ENCODE measurements at regions not wholly inside any gene's neighbourhood (a gene's known extent, or its start where the extent isn't known, plus 50 kb on each side); places are given as distances from the start of the nearest gene placed in this dataset.

DNA sequence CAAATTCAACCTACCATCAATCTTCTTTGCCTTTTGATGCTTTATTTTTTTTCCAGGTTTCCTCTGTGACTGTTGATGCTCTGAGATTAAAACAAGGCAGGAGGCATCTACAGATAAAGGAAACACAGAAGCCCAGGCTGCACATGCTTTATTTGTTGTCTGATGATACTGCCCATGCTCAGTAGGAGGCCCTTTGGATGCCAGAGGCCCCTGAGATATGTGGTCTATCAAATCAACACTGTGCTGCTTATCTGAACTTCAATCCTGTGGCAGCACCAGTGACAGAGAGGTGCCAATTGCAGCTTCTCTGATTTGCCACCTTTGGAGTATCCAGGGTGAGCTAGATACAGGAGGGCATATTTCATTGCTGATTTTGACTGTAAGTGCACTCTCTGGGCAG lies 571.3 kb upstream of the TBX3 start:
- Mint-ChIP-seq H3K4me3 (no peak overlapping the region), H3K27ac (no peak overlapping the region), H3K27me3 (ENCODE audit: low read depth) (no peaks in the 10 kb centered on the region), H3K4me1 (ENCODE audit: low read depth) (no peaks in the 10 kb centered on the region), H3K36me3 (ENCODE audit: insufficient read depth in 2 of 2) (no peaks in the 10 kb centered on the region), H3K9me3 (peaks cover 4 to 8% of the 10 kb centered on the region in 2 donors)
- no peak for DNase-seq
- ATAC-seq (replicated peaks in 1 of 2) = no peak

DNA sequence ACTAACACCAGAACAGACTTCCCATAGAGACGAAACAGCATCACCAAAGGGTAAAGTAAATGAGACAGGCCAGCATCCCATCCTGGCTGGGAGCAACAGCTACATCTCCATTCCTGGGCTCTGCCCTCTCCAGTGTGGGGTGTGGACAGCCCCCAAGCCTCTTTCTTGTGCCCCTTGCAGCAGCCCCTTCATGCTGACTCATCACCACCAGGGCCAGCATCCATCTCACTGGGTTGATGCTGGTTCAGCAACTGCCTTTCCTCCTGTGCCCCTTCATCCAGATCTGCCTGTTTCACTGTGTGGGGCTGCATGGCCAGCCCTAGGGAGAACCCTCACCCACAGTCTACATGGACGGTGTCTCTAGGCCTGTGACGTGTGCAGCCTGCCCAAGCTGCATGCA lies 569.1 kb upstream of the TBX3 start:
- peaks cover 4 to 8% of the 10 kb centered on the region in 2 donors for H3K9me3 Mint-ChIP-seq
- no peak overlapping the region for H3K27ac Mint-ChIP-seq
- H3K27me3 Mint-ChIP-seq (ENCODE audit: low read depth) = no peaks in the 10 kb centered on the region

GRCh38 chr12:115251727-115252126 lies 567.8 kb upstream of the TBX3 start:
- no peak for ATAC-seq (replicated peaks in 1 of 2)
- Mint-ChIP-seq H3K36me3 (ENCODE audit: insufficient read depth in 2 of 2) (no peaks in the 10 kb centered on the region), H3K4me3 (no peak overlapping the region), H3K9me3 (peaks cover 4 to 6% of the 10 kb centered on the region in 2 donors), H3K4me1 (ENCODE audit: low read depth) (no peaks in the 10 kb centered on the region), H3K27ac (no peak overlapping the region), H3K27me3 (ENCODE audit: low read depth) (no peaks in the 10 kb centered on the region)
- no peak for DNase-seq

More for the DNA sequence above, 569.1 kb upstream of the TBX3 start:
- no peaks in the 10 kb centered on the region for H3K4me1 Mint-ChIP-seq (ENCODE audit: low read depth)
- no peak overlapping the region for H3K4me3 Mint-ChIP-seq
- no peaks in the 10 kb centered on the region for H3K36me3 Mint-ChIP-seq (ENCODE audit: insufficient read depth in 2 of 2)
- ATAC-seq (replicated peaks in 1 of 2) (no peak), DNase-seq (no peak)

DNA sequence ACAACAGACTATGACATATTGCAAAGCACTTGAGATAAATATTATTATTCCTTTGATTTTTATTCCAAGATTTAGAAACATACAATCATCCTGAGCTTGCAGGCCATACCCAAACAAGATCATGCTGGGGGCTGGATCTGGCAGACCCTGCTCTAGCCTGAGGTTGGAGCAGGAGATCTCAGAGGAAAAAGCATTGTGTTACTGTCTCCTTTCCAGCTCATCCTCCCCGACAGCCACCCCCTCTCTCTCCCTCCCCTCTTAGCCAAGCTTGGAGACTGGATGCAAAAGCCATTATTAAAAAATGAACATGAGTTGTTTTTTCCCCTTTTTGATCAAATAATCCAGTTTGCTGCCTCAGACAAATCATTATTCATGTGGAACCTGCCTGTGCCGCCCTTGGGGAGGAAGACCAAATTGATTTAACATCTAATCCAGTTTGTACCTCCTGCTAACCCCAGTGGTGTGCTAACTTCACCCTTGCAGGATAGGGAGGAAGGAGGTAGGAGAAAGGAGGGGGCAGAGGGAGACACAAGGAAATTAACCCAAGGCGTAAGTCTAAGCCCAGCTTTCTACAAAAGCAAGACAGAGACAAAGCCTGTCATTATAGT lies 565.8 kb upstream of the TBX3 start:
- peaks cover 4 to 6% of the 10 kb centered on the region in 2 donors for H3K9me3 Mint-ChIP-seq
- no peaks in the 10 kb centered on the region for H3K36me3 Mint-ChIP-seq (ENCODE audit: insufficient read depth in 2 of 2)
- DNase-seq (no peak), ATAC-seq (replicated peaks in 1 of 2) (no peak)
- H3K27ac Mint-ChIP-seq = no peak overlapping the region
- no peak overlapping the region for H3K4me3 Mint-ChIP-seq
- no peaks in the 10 kb centered on the region for H3K27me3 Mint-ChIP-seq (ENCODE audit: low read depth)
- no peaks in the 10 kb centered on the region for H3K4me1 Mint-ChIP-seq (ENCODE audit: low read depth)

- H3K27me3 Mint-ChIP-seq (ENCODE audit: low read depth) = no peaks in the 10 kb centered on the region
- H3K9me3 Mint-ChIP-seq = peaks cover 2 to 3% of the 10 kb centered on the region in 2 donors
- no peaks in the 10 kb centered on the region for H3K36me3 Mint-ChIP-seq (ENCODE audit: insufficient read depth in 2 of 2)
- no peak for ATAC-seq (replicated peaks in 1 of 2)
- no peak overlapping the region for H3K27ac Mint-ChIP-seq
- no peak overlapping the region for H3K4me3 Mint-ChIP-seq
- DNase-seq = no peak
- no peaks in the 10 kb centered on the region for H3K4me1 Mint-ChIP-seq (ENCODE audit: low read depth)
Observed at GRCh38 chr12:115245020-115245419, 561.0 kb upstream of the TBX3 start.

GRCh38 chr12:115243933-115244628 lies 560.1 kb upstream of the TBX3 start:
- H3K4me3 Mint-ChIP-seq = no peak overlapping the region
- H3K4me1 Mint-ChIP-seq (ENCODE audit: low read depth) = no peaks in the 10 kb centered on the region

DNA sequence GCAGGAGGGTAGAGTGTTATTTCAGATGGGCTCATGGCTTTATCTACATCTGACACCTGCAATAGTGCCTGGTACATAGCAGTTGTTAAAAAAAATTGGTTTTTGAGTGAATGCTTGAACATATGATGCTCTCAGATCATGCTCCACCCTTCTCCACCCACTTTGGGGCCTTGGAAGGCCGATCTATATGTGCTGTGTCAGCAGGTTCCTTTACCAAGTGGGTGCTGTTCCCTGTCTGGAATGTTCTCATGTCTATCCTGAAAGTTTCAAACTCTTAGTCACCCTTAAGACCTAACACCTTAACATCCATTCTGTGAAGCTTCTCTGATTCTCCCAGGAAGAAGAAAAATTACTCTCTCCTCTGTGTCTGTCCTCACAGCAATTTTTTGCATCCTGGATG lies 556.3 kb upstream of the TBX3 start:
- Mint-ChIP-seq H3K27me3 (ENCODE audit: low read depth) (no peaks in the 10 kb centered on the region), H3K4me3 (no peak overlapping the region), H3K9me3 (peaks cover 5 to 8% of the 10 kb centered on the region in 2 donors), H3K27ac (no peak overlapping the region), H3K36me3 (ENCODE audit: insufficient read depth in 2 of 2) (no peaks in the 10 kb centered on the region), H3K4me1 (ENCODE audit: low read depth) (no peaks in the 10 kb centered on the region)
- DNase-seq (no peak), ATAC-seq (replicated peaks in 1 of 2) (no peak)

More at GRCh38 chr12:115243933-115244628, 560.1 kb upstream of the TBX3 start:
- H3K27me3 Mint-ChIP-seq (ENCODE audit: low read depth) = no peaks in the 10 kb centered on the region
- ATAC-seq (replicated peaks in 1 of 2) (no peak), DNase-seq (no peak)
- H3K9me3 Mint-ChIP-seq = peaks cover 3 to 5% of the 10 kb centered on the region in 2 donors
- no peaks in the 10 kb centered on the region for H3K36me3 Mint-ChIP-seq (ENCODE audit: insufficient read depth in 2 of 2)
- H3K27ac Mint-ChIP-seq = no peak overlapping the region

DNA sequence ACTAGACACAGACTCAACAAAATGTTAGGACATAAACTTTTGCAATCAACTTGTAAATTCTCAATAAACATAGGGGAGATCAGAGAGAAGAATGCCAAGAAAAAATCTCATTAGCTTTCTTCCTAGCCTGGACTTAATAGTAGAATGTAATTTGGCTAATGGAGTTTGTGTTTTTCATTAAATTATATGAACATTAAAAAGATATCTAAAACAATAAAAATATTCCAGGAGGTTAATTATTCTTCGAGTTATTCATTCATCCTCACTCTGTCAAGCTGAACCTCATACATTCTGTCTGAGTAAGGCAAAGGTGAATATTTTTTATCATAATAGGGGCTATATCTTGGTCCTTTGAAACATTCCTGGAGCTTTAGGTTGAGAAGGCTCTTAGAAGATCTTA lies 551.9 kb upstream of the TBX3 start:
- Mint-ChIP-seq H3K27ac (no peak overlapping the region), H3K36me3 (ENCODE audit: insufficient read depth in 2 of 2) (no peaks in the 10 kb centered on the region), H3K4me1 (ENCODE audit: low read depth) (no peaks in the 10 kb centered on the region), H3K9me3 (peaks cover 3 to 7% of the 10 kb centered on the region in 2 donors), H3K27me3 (ENCODE audit: low read depth) (no peaks in the 10 kb centered on the region), H3K4me3 (no peak overlapping the region)
- ATAC-seq (replicated peaks in 1 of 2) (no peak), DNase-seq (no peak)

- H3K9me3 Mint-ChIP-seq = peaks cover 2 to 3% of the 10 kb centered on the region in 2 donors
- H3K36me3 Mint-ChIP-seq (ENCODE audit: insufficient read depth in 2 of 2) = no peaks in the 10 kb centered on the region
- H3K27ac Mint-ChIP-seq = no peak overlapping the region
- H3K4me1 Mint-ChIP-seq (ENCODE audit: low read depth) = no peaks in the 10 kb centered on the region
- no peaks in the 10 kb centered on the region for H3K27me3 Mint-ChIP-seq (ENCODE audit: low read depth)
- DNase-seq (no peak), ATAC-seq (replicated peaks in 1 of 2) (no peak)
- no peak overlapping the region for H3K4me3 Mint-ChIP-seq
Observed at GRCh38 chr12:115233891-115234543, 550.0 kb upstream of the TBX3 start.

- Mint-ChIP-seq H3K36me3 (ENCODE audit: insufficient read depth in 2 of 2) (no peaks in the 10 kb centered on the region), H3K27ac (no peak overlapping the region), H3K4me1 (ENCODE audit: low read depth) (no peaks in the 10 kb centered on the region), H3K4me3 (no peak overlapping the region), H3K27me3 (ENCODE audit: low read depth) (no peaks in the 10 kb centered on the region), H3K9me3 (peaks cover 3 to 4% of the 10 kb centered on the region in 2 donors)
- DNase-seq = no peak
- ATAC-seq (replicated peaks in 1 of 2) = no peak
Observed at GRCh38 chr12:115232455-115233156, 548.6 kb upstream of the TBX3 start.

DNA sequence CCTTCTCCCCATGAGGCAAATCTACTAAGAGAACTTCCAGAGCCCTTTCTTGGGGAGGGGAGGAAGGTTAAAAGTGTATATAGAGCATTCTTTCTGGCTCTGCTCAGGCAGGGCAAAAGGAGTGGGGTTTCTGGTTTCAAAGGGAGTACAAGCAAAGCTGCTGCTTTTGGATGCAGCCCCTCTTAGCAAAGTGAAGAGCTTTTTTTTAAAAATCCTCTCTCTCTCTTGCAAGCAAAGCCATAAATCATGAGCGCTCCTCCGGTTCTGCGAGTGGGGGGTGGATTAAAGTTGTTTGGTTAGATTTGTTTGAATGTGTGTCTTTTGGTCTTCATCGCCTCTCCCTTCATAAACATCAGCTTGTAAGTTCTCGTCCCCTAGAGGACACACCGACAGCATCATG lies 546.6 kb upstream of the TBX3 start:
- Mint-ChIP-seq H3K27me3 (ENCODE audit: low read depth) (no peaks in the 10 kb centered on the region), H3K36me3 (ENCODE audit: insufficient read depth in 2 of 2) (no peaks in the 10 kb centered on the region), H3K27ac (no peak overlapping the region), H3K9me3 (peaks cover 1 to 2% of the 10 kb centered on the region in 2 donors), H3K4me1 (ENCODE audit: low read depth) (no peaks in the 10 kb centered on the region), H3K4me3 (no peak overlapping the region)
- no peak for ATAC-seq (replicated peaks in 1 of 2)
- DNase-seq = no peak

- no peak overlapping the region for H3K27ac Mint-ChIP-seq
- H3K27me3 Mint-ChIP-seq (ENCODE audit: low read depth) = no peaks in the 10 kb centered on the region
- peaks cover 1 to 2% of the 10 kb centered on the region in 2 donors for H3K9me3 Mint-ChIP-seq
- DNase-seq = no peak
- no peaks in the 10 kb centered on the region for H3K4me1 Mint-ChIP-seq (ENCODE audit: low read depth)
- ATAC-seq (replicated peaks in 1 of 2) = no peak
- H3K4me3 Mint-ChIP-seq = no peak overlapping the region
- no peaks in the 10 kb centered on the region for H3K36me3 Mint-ChIP-seq (ENCODE audit: insufficient read depth in 2 of 2)
Observed at GRCh38 chr12:115229517-115229916, 545.5 kb upstream of the TBX3 start.

DNA sequence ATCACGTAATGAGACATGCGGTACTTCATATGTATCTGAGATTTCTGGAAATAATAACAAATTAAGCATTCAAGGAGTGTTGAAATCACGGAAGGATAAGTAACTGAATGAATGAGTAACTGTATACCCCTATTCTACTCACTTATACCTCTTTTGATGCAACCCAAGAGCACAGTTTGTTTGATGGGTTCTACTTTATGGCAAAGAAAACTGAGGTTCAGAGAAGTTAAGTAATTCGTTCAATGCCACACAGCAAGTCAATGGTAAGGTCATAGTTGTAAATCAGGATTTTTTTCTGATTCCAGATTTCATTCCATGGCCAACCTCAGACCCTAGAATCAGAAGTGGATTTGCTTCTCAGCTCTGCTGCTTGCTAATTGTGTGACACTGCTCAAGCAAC lies 544.5 kb upstream of the TBX3 start:
- no peak overlapping the region for H3K4me3 Mint-ChIP-seq
- H3K9me3 Mint-ChIP-seq = peaks cover 2 to 4% of the 10 kb centered on the region in 2 donors
- H3K27me3 Mint-ChIP-seq (ENCODE audit: low read depth) = no peaks in the 10 kb centered on the region
- no peak for DNase-seq
- no peaks in the 10 kb centered on the region for H3K36me3 Mint-ChIP-seq (ENCODE audit: insufficient read depth in 2 of 2)
- ATAC-seq (replicated peaks in 1 of 2) = no peak
- H3K4me1 Mint-ChIP-seq (ENCODE audit: low read depth) = no peaks in the 10 kb centered on the region
- no peak overlapping the region for H3K27ac Mint-ChIP-seq
